WTC11 (cell line): ENCODE measurements at regions not wholly inside any gene's neighbourhood (a gene's known extent, or its start where the extent isn't known, plus 50 kb on each side); places are given as distances from the start of the nearest gene placed in this dataset.

Experiments used
- CREB1 ChIP-seq: sonication (generic); formaldehyde crosslinking; IDR thresholded peaks from 2 replicates; pipeline ENCODE4 v1.8.0; 2023; ENCODE audit warnings: mild to moderate bottlenecking, missing genetic modification reagents
- SP1 ChIP-seq: sonication (generic); formaldehyde crosslinking; conservative IDR thresholded peaks from 2 replicates; pipeline ENCODE4 v1.8.1; 2022; ENCODE audit warnings: missing genetic modification reagents
- TF ChIP-seq, protein P1 (sequence below): fragments of 200-600 bp; IDR thresholded peaks from 2 replicates; pipeline ENCODE4 v1.8.0; 2022; ENCODE audit warnings: antibody characterized with exemption
- TF ChIP-seq, protein P2 (sequence below): sonication (generic); formaldehyde crosslinking; IDR thresholded peaks from 2 replicates; pipeline ENCODE4 v1.8.1; 2023; ENCODE audit warnings: mild to moderate bottlenecking, missing genetic modification reagents, borderline replicate concordance

DNA sequence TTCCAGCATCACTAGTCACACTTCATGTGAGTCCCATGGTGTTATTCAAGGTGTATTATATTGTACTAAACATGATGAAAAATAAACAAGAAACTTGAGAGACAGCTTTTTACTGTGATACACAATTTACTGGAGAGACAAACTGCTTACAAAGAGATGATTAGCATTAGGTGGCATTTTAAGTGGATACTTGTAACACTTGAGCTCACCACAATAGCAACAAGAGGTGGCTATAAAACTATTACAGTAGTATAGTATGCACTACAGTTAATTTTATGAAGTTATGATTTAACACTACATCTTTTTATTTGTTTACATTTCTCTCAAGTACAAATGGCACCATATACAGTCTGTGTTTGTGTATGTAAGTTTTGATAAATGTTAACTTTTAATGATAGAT, 246.6 kb downstream of the PARM1 start:
- TF ChIP-seq SP1 = no peak
- no peak for TF ChIP-seq CREB1 (CRISPR knock-in tag)
- TF ChIP-seq, protein P1, sequence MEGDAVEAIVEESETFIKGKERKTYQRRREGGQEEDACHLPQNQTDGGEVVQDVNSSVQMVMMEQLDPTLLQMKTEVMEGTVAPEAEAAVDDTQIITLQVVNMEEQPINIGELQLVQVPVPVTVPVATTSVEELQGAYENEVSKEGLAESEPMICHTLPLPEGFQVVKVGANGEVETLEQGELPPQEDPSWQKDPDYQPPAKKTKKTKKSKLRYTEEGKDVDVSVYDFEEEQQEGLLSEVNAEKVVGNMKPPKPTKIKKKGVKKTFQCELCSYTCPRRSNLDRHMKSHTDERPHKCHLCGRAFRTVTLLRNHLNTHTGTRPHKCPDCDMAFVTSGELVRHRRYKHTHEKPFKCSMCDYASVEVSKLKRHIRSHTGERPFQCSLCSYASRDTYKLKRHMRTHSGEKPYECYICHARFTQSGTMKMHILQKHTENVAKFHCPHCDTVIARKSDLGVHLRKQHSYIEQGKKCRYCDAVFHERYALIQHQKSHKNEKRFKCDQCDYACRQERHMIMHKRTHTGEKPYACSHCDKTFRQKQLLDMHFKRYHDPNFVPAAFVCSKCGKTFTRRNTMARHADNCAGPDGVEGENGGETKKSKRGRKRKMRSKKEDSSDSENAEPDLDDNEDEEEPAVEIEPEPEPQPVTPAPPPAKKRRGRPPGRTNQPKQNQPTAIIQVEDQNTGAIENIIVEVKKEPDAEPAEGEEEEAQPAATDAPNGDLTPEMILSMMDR = no peak
- TF ChIP-seq, protein P2, sequence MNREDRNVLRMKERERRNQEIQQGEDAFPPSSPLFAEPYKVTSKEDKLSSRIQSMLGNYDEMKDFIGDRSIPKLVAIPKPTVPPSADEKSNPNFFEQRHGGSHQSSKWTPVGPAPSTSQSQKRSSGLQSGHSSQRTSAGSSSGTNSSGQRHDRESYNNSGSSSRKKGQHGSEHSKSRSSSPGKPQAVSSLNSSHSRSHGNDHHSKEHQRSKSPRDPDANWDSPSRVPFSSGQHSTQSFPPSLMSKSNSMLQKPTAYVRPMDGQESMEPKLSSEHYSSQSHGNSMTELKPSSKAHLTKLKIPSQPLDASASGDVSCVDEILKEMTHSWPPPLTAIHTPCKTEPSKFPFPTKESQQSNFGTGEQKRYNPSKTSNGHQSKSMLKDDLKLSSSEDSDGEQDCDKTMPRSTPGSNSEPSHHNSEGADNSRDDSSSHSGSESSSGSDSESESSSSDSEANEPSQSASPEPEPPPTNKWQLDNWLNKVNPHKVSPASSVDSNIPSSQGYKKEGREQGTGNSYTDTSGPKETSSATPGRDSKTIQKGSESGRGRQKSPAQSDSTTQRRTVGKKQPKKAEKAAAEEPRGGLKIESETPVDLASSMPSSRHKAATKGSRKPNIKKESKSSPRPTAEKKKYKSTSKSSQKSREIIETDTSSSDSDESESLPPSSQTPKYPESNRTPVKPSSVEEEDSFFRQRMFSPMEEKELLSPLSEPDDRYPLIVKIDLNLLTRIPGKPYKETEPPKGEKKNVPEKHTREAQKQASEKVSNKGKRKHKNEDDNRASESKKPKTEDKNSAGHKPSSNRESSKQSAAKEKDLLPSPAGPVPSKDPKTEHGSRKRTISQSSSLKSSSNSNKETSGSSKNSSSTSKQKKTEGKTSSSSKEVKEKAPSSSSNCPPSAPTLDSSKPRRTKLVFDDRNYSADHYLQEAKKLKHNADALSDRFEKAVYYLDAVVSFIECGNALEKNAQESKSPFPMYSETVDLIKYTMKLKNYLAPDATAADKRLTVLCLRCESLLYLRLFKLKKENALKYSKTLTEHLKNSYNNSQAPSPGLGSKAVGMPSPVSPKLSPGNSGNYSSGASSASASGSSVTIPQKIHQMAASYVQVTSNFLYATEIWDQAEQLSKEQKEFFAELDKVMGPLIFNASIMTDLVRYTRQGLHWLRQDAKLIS = no peak
